GM13977 (cell line): ENCODE measurements at regions not wholly inside any gene's neighbourhood (a gene's known extent, or its start where the extent isn't known, plus 50 kb on each side); places are given as distances from the start of the nearest gene placed in this dataset.

Experiments
- DNase-seq: peaks from one replicate; pipeline ENCODE4 v3.0.0; 2012; ENCODE audit warnings: low spot score
- in situ Hi-C: fragments of 300-500 bp; cut with MboI; formaldehyde crosslinking; loops from one replicate; pipeline ENCODE4 v1.12.0; 2022; ENCODE audit warnings: low sequenced_read_pairs, low pct_unique_long_range_greater_than_20kb, mixed read lengths, inconsistent platforms; ENCODE audit not compliant: unreplicated experiment
- TF ChIP-seq, protein P1 (sequence below): IDR thresholded peaks from 2 replicates; pipeline ENCODE4 v1.5.1; 2012; ENCODE audit warnings: mild to moderate bottlenecking, control low read depth; ENCODE audit not compliant: insufficient read depth; ENCODE audit errors: extremely low read depth, missing control alignments

DNA sequence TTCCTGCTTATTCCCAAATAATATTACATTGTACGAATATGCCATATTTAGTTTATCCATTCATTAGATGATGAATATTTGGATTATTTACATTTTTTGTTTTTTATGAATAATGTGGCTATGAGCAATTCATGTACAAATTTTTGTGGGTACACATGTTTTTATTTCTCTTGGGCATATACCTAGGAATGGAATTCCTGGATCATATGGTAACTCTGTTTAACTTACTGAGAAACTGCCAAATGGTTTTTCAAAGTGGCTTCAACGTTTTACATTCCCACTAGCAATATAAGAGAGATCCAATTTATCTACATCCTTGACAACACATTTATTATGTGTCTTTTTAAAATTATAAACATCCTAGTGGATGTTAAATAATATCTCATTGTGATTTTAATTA is 362.0 kb upstream of the TMCO5A start:
- DNase-seq, result no peak
- TF ChIP-seq, protein P1, sequence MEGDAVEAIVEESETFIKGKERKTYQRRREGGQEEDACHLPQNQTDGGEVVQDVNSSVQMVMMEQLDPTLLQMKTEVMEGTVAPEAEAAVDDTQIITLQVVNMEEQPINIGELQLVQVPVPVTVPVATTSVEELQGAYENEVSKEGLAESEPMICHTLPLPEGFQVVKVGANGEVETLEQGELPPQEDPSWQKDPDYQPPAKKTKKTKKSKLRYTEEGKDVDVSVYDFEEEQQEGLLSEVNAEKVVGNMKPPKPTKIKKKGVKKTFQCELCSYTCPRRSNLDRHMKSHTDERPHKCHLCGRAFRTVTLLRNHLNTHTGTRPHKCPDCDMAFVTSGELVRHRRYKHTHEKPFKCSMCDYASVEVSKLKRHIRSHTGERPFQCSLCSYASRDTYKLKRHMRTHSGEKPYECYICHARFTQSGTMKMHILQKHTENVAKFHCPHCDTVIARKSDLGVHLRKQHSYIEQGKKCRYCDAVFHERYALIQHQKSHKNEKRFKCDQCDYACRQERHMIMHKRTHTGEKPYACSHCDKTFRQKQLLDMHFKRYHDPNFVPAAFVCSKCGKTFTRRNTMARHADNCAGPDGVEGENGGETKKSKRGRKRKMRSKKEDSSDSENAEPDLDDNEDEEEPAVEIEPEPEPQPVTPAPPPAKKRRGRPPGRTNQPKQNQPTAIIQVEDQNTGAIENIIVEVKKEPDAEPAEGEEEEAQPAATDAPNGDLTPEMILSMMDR, result no peak
- in situ Hi-C loops, result no loop called here

DNA sequence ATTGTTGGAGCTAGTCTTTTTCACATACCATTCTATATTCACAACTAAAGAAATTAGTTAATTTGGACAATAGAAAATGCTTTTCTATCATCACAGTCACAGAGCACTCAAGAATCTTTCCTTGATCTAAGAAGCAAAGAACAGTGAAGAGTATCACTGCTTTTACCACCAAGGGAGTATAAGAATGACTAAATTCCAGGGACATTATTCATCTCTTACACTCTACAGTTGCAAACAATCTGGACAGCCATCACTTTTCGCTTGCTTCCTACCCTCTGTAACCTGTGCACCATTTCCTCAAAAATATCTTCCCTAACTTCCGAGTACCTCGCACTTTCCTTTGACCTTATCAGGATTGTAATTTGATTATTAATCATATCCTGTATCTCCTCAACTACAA is 359.5 kb upstream of the TMCO5A start:
- DNase-seq, result no peak
- TF ChIP-seq, protein P1, result no peak
- in situ Hi-C loops, result no loop called here

DNA sequence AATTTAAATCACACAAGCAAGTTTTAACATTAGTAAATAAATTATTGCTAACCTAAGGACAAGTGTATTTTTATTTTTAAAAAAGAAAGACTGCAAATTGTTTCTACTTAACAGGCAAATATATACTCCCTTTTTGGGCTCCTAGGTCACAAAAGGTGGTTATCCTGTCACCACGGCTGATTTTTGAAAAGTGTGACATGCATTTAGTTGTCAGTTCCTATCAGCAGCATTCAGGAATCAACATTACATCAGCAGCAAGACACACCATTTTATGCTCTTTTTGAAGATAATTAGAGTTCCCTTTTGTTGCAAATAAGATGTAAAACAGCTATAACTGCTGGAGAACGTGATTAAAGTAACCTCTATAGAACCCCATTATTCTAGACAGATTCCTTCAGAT is 357.5 kb upstream of the TMCO5A start:
- in situ Hi-C loops, result no loop called here
- DNase-seq, result no peak
- TF ChIP-seq, protein P1, result no peak

DNA sequence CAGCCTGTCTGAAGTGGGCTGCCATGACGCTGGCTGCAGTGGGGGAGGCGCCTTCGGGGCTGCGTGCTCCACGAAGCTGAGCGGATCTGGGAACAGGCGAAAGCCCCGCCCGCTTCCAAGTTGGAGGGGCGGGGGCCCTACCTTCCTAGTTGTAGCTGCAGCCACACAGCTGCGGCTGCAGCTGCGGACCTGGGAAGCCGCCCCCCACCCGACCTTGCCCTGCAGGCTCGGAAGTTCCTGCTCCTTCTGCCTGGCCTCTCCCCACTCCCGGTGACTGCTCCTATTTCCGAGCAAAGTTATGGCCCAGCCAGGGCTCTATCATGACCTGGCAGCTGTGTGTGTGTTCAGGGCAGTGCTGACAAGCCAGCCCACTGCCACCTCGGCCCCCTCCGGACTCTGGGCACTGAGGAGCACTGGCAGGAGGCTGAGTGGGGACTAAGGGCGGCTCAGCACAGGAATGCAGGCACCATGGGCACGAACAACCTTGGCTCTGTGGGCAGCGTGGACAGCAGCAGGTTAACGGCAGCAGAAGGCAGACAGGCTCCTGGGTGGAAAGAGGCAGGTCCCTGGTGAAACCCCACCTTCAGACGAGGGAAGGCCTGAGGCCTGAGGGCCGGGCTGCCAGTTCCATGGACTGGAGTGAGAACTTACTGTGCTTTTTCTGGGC is 352.4 kb upstream of the TMCO5A start:
- TF ChIP-seq, protein P1, result no peak
- no peak for DNase-seq
- in situ Hi-C loops, result no loop called here

DNA sequence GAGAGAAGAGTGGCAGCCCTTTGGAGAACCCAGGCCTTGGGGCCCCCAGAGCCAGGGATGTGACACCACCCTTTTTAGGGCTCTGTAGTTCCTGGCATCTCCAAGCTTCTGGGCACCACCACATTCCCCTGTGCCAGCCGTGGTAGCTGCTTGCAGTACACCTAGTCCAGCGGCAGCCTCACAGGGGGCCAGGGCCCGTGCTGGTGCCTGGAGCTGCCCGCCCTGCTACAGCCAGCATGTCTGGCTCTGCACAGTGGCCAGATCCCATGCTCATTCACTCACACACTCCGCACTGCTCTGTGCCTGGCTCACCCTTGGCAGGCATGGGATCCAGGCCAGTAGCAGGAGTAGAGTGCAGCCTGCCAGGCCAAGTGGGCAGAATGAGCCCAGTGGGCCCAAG is 351.6 kb upstream of the TMCO5A start:
- no peak for DNase-seq
- in situ Hi-C loops, result no loop called here
- TF ChIP-seq, protein P1, result no peak

- in situ Hi-C loops, result no loop called here
- TF ChIP-seq, protein P1, result no peak
- DNase-seq, result no peak
Observed at GRCh38 chr15:37586011-37586583, 348.3 kb upstream of the TMCO5A start.
